Mesenchymal stem cell (in vitro differentiated cells and primary cell): ENCODE measurements at regions not wholly inside any gene's neighbourhood (a gene's known extent, or its start where the extent isn't known, plus 50 kb on each side); places are given as distances from the start of the nearest gene placed in this dataset.

Experiments
- DNase-seq: peaks from one replicate; pipeline ENCODE4 v3.0.0-alpha.2; 2013
- H2AFZ ChIP-seq: one replicate; pipeline ENCODE4 v1.6.1; 2013; ENCODE audit warnings: low read depth, mild to moderate bottlenecking, control low read depth, inconsistent platforms, low read length, moderate library complexity
- H2AK5ac ChIP-seq: 2 replicates; pipeline ENCODE4 v1.6.1; 2013; ENCODE audit warnings: low read length, moderate library complexity, mild to moderate bottlenecking, inconsistent platforms; ENCODE audit not compliant: severe bottlenecking
- H2BK120ac ChIP-seq: one replicate; pipeline ENCODE4 v1.6.1; 2013; ENCODE audit warnings: low read depth, mild to moderate bottlenecking, inconsistent platforms, low read length, moderate library complexity
- H2BK12ac ChIP-seq, 2 experiments: one replicate each; pipeline ENCODE4 v1.6.1; 2013; ENCODE audit warnings: inconsistent platforms in 2 of 2, low read length in 2 of 2, mild to moderate bottlenecking in 2 of 2, moderate library complexity in 2 of 2, control low read depth in 1 of 2
- H2BK15ac ChIP-seq: one replicate; pipeline ENCODE4 v1.6.1; 2013; ENCODE audit warnings: mild to moderate bottlenecking, low read depth, inconsistent platforms; ENCODE audit not compliant: poor library complexity, severe bottlenecking
- H2BK5ac ChIP-seq: 2 replicates; pipeline ENCODE4 v1.6.1; 2013; ENCODE audit warnings: low read depth, mild to moderate bottlenecking, low read length, control low read depth, inconsistent platforms; ENCODE audit not compliant: poor library complexity, severe bottlenecking
- H3K14ac ChIP-seq, 2 experiments: one replicate each; pipeline ENCODE4 v1.6.1; 2013; ENCODE audit warnings: inconsistent platforms in 2 of 2, low read length in 2 of 2, control low read depth in 1 of 2, mild to moderate bottlenecking in 1 of 2, moderate library complexity in 1 of 2
- H3K18ac ChIP-seq, 2 experiments: one replicate each; pipeline ENCODE4 v1.6.1; 2013; ENCODE audit warnings: inconsistent platforms in 2 of 2, low read length in 2 of 2, control low read depth in 1 of 2, low read depth in 1 of 2, mild to moderate bottlenecking in 1 of 2
- H3K23ac ChIP-seq, 2 experiments: one replicate each; pipeline ENCODE4 v1.6.1; 2013; ENCODE audit warnings: inconsistent platforms in 2 of 2, low read length in 2 of 2, mild to moderate bottlenecking in 2 of 2, moderate library complexity in 2 of 2, control low read depth in 1 of 2
- H3K27ac ChIP-seq: 2 replicates; pipeline ENCODE4 v1.5.1; 2013; ENCODE audit warnings: mild to moderate bottlenecking, moderate library complexity, low read length, control low read depth, inconsistent platforms; ENCODE audit not compliant: poor library complexity, severe bottlenecking
- H3K27me3 ChIP-seq, 2 experiments: 2 replicates each; pipeline versions ENCODE4 v1.6.1 to v1.7.0; 2013; ENCODE audit warnings: low read length in 2 of 2, mild to moderate bottlenecking in 2 of 2, moderate library complexity in 2 of 2, control low read depth in 1 of 2, inconsistent platforms in 1 of 2; ENCODE audit not compliant: control insufficient read depth in 1 of 2, insufficient read depth in 1 of 2
- H3K36me3 ChIP-seq, 2 experiments: 2 replicates each; pipeline versions ENCODE4 v1.6.1 to v1.7.0; 2013; ENCODE audit warnings: low read length in 2 of 2, control low read depth in 1 of 2, inconsistent platforms in 1 of 2, low read depth in 1 of 2, mild to moderate bottlenecking in 1 of 2; ENCODE audit not compliant: insufficient read depth in 2 of 2, control insufficient read depth in 1 of 2
- H3K4ac ChIP-seq, 2 experiments: one replicate each; pipeline ENCODE4 v1.6.1; 2013; ENCODE audit warnings: inconsistent platforms in 2 of 2, low read length in 2 of 2, mild to moderate bottlenecking in 2 of 2, moderate library complexity in 2 of 2, control low read depth in 1 of 2, low read depth in 1 of 2
- H3K4me1 ChIP-seq: 2 replicates; pipeline ENCODE4 v1.6.1; 2013; ENCODE audit warnings: low read depth, low read length, control low read depth; ENCODE audit not compliant: control insufficient read depth, insufficient read depth
- H3K4me2 ChIP-seq: 2 replicates; pipeline ENCODE4 v1.6.1; 2013; ENCODE audit warnings: low read length, mild to moderate bottlenecking, inconsistent platforms; ENCODE audit not compliant: poor library complexity, severe bottlenecking
- H3K4me3 ChIP-seq, 2 experiments: 2 replicates each; pipeline versions ENCODE4 v1.5.1 to v1.7.0; 2013; ENCODE audit warnings: low read length in 2 of 2, mild to moderate bottlenecking in 2 of 2, control low read depth in 1 of 2, low read depth in 1 of 2; ENCODE audit not compliant: insufficient read depth in 1 of 2
- H3K79me1 ChIP-seq: replicated peaks from 2 replicates; pipeline ENCODE4 v1.6.1; 2013; ENCODE audit warnings: mild to moderate bottlenecking, control low read depth, low read length, inconsistent platforms; ENCODE audit not compliant: poor library complexity, severe bottlenecking
- H3K9ac ChIP-seq: 2 replicates; pipeline ENCODE4 v1.7.0; 2013; ENCODE audit warnings: mild to moderate bottlenecking, low read length, moderate library complexity
- H3K9me3 ChIP-seq: 2 replicates; pipeline ENCODE4 v1.7.0; 2013; ENCODE audit warnings: mild to moderate bottlenecking, low read length; ENCODE audit not compliant: control insufficient read depth
- H4K8ac ChIP-seq: one replicate; pipeline ENCODE4 v1.6.1; 2013; ENCODE audit warnings: inconsistent platforms, mild to moderate bottlenecking, low read length, moderate library complexity
- H4K91ac ChIP-seq: one replicate; pipeline ENCODE4 v1.6.1; 2013; ENCODE audit warnings: mild to moderate bottlenecking, low read length, inconsistent platforms
- WGBS: methylation state at CpG from one replicate; pipeline ENCODE4 v1.1.7; 2013; ENCODE audit warnings: mixed read lengths; 5-methylcytosine and 5-hydroxymethylcytosine counted together

DNA sequence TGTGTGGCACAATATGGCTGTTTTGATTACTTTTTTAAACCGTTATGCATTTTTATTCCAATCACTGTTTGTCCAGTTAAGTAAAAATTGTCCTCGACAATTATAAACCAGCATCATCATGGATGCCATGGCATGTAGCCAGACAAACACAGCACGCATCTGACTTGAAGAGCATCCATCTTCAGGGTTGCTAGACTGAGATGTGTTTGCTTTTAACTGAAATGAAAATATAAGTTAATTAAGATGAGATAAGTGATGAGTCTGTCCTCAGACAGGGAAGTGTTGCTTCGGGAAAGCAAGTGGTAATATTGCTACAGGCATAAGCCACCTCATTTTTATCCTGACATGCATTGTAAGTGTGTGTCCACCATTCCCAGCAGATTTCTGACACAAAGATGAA is 92.8 kb upstream of the TPP2 start:
- no peak overlapping the region for H3K27ac ChIP-seq
- no peaks in the 10 kb centered on the region for H3K36me3 ChIP-seq
- no peak overlapping the region for H2BK120ac ChIP-seq
- H4K8ac ChIP-seq, result no peak overlapping the region
- no peak overlapping the region for H3K9ac ChIP-seq
- no peak overlapping the region for H4K91ac ChIP-seq
- H2AK5ac ChIP-seq, result no peak overlapping the region
- H3K4me1 ChIP-seq, result no peaks in the 10 kb centered on the region
- H3K9me3 ChIP-seq, result no peaks in the 10 kb centered on the region
- H2BK5ac ChIP-seq, result no peak overlapping the region
- H3K23ac ChIP-seq, result no peak overlapping the region
- H3K4me3 ChIP-seq, result no peak overlapping the region
- no peak overlapping the region for H2BK15ac ChIP-seq
- DNase-seq, result no peak
- no peaks in the 10 kb centered on the region for H3K27me3 ChIP-seq
- H3K4me2 ChIP-seq, result no peak overlapping the region
- no peak overlapping the region for H2BK12ac ChIP-seq
- 68% methylated on average over 4 of the region's 4 CpGs for WGBS
- H2AFZ ChIP-seq, result no peak overlapping the region
- no peak overlapping the region for H3K4ac ChIP-seq
- H3K14ac ChIP-seq, result no peak overlapping the region
- H3K18ac ChIP-seq, result no peak overlapping the region
- H3K79me1 ChIP-seq, result no peaks in the 10 kb centered on the region

DNA sequence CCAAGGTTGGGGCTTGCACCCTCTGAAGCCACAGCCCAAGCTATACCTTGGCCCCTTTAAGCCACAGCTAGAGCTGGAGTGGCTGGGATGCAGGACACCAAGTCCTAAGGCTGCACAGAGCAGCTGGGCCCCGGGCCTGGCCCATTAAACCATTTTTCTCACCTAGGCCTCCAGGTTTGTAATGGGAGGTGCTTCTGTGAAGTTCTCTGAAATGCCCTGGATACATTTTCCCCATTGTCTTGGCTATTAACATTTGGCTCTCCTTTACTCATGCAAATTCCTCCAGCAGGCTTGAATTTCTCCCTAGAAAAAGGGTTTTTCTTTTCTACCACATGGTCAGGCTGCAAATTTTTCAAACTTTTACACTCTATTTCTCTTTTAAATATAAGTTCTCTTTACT is 93.8 kb upstream of the FGF14 start:
- no peak overlapping the region for H2AK5ac ChIP-seq
- H3K9me3 ChIP-seq, result no peaks in the 10 kb centered on the region
- no peak overlapping the region for H3K9ac ChIP-seq
- no peak overlapping the region for H2BK12ac ChIP-seq
- H3K4me2 ChIP-seq, result no peak overlapping the region
- no peak overlapping the region for H3K4me3 ChIP-seq
- DNase-seq, result no peak
- no peak overlapping the region for H3K27ac ChIP-seq
- no peak overlapping the region for H2BK120ac ChIP-seq
- no peak overlapping the region for H3K4ac ChIP-seq
- no peak overlapping the region for H4K8ac ChIP-seq
- H3K79me1 ChIP-seq, result no peaks in the 10 kb centered on the region
- H3K14ac ChIP-seq, result no peak overlapping the region
- H3K36me3 ChIP-seq, result no peaks in the 10 kb centered on the region
- no peak overlapping the region for H2BK5ac ChIP-seq
- H3K23ac ChIP-seq, result no peak overlapping the region
- no peak overlapping the region for H3K18ac ChIP-seq
- no peak overlapping the region for H2AFZ ChIP-seq
- no peaks in the 10 kb centered on the region for H3K4me1 ChIP-seq
- H2BK15ac ChIP-seq, result no peak overlapping the region
- peaks cover 0 to 4% of the 10 kb centered on the region in 2 experiments for H3K27me3 ChIP-seq
- 9% methylated on average over 1 of the region's 1 CpG for WGBS
- H4K91ac ChIP-seq, result no peak overlapping the region

GRCh38 chr13:102487330-102487729 is 85.5 kb upstream of the FGF14 start:
- Histone ChIP-seq H3K36me3 (no peaks in the 10 kb centered on the region), H3K4ac (no peak overlapping the region), H2BK15ac (no peak overlapping the region), H3K14ac (no peak overlapping the region), H2BK5ac (no peak overlapping the region), H2BK120ac (no peak overlapping the region), H3K4me1 (no peaks in the 10 kb centered on the region), H2BK12ac (no peak overlapping the region), H3K9me3 (no peaks in the 10 kb centered on the region), H3K4me2 (no peak overlapping the region), H2AK5ac (no peak overlapping the region), H3K9ac (no peak overlapping the region), H3K18ac (no peak overlapping the region), H4K91ac (no peak overlapping the region), H3K27ac (no peak overlapping the region), H3K23ac (no peak overlapping the region), H3K4me3 (no peak overlapping the region), H4K8ac (no peak overlapping the region), H3K27me3 (peaks cover 0 to 1% of the 10 kb centered on the region in 2 experiments), H2AFZ (no peak overlapping the region), H3K79me1 (no peaks in the 10 kb centered on the region)
- no peak for DNase-seq
- WGBS, result 31% methylated on average over 1 of the region's 2 CpGs

- Histone ChIP-seq H3K14ac (no peak overlapping the region), H3K36me3 (no peaks in the 10 kb centered on the region), H3K9ac (no peak overlapping the region), H3K4me3 (no peak overlapping the region), H2AFZ (no peak overlapping the region), H2BK12ac (no peak overlapping the region), H2BK5ac (no peak overlapping the region), H4K91ac (no peak overlapping the region), H2AK5ac (no peak overlapping the region), H2BK15ac (peak overlapping the region; percentile 52), H4K8ac (no peak overlapping the region), H2BK120ac (no peak overlapping the region), H3K27me3 (no peaks in the 10 kb centered on the region), H3K79me1 (no peaks in the 10 kb centered on the region), H3K4ac (no peak overlapping the region), H3K9me3 (no peaks in the 10 kb centered on the region), H3K23ac (no peak overlapping the region), H3K4me1 (no peaks in the 10 kb centered on the region), H3K27ac (no peak overlapping the region), H3K18ac (no peak overlapping the region), H3K4me2 (no peak overlapping the region)
- DNase-seq, result peak; percentile 1
- WGBS, result 30% methylated on average over 2 of the region's 2 CpGs
Measured at GRCh38 chr13:102484329-102484728, 82.5 kb upstream of the FGF14 start.
